ENCODE measurements at regions not wholly inside any gene's neighbourhood (a gene's known extent, or its start where the extent isn't known, plus 50 kb on each side); places are given as distances from the start of the nearest gene placed in this dataset.
A peak's percentile ranks its signal among the peaks of the same experiment; 100 is the strongest.
"Not testable (repeated sequence)": the region's sequence is repeated elsewhere in the genome, so short reads cannot be mapped to it uniquely, and the experiment has no call there.

DNA sequence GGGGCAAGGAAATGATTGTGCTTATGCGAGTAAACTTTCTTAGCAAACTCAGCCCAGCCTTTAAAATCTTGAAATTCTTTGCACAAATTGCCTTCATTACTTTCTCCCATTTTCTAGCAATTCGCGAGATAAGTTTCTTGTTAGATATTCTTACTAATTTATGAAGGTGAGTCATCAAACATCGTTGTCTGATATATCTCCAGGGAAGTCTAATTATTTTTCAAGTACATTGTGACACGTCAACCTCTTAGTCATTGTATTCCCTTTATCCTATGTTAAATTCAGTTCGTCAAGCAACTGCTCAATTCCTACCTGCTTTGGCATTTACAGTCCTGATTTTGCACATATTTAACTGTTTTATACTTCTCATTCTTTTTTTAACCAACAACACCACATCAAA lies 854.5 kb upstream of the CRIM1 start:
- Histone ChIP-seq H3K79me2 (ENCODE audit: low read length) (no peaks in the 10 kb centered on the region), H3K9me3 (ENCODE audit: low read length) (no peaks in the 10 kb centered on the region), H3K4me3 (ENCODE audit: low read length) (no peak overlapping the region), H3K9me2 (replicated peaks; ENCODE audit: low read length) (no peaks in the 10 kb centered on the region), H3F3A (ENCODE audit: low read length, unreplicated experiment) (no peaks in the 10 kb centered on the region), H3K4me2 (ENCODE audit: low read length) (no peak overlapping the region), H3K27ac (ENCODE audit: low read length) (no peak overlapping the region), H3K4me1 (ENCODE audit: insufficient read depth, low read length) (no peaks in the 10 kb centered on the region), H3K36me3 (ENCODE audit: low read depth, low read length) (no peaks in the 10 kb centered on the region), H2AFZ (ENCODE audit: low read length) (no peak overlapping the region), H4K20me1 (ENCODE audit: low read length) (no peaks in the 10 kb centered on the region), H3K27me3 (ENCODE audit: low read length) (no peaks in the 10 kb centered on the region), H3K9ac (ENCODE audit: low read length) (no peak overlapping the region)
- POLR2A ChIA-PET (ENCODE audit: unreplicated experiment), result no interaction called here
- intact Hi-C loops (cut with micrococcal nuclease), result no loop called here
- BruUV-seq (replicated peaks), result no TSS peak
- TF ChIP-seq EZH2 (IDR thresholded peaks at IDR 0.05; ENCODE audit: low read length, unreplicated experiment), result no peak
- no peak for TF ChIP-seq EZH2phosphoT487 (IDR thresholded peaks at IDR 0.05; ENCODE audit: borderline replicate concordance, low read length)
- TF ChIP-seq, protein P1, sequence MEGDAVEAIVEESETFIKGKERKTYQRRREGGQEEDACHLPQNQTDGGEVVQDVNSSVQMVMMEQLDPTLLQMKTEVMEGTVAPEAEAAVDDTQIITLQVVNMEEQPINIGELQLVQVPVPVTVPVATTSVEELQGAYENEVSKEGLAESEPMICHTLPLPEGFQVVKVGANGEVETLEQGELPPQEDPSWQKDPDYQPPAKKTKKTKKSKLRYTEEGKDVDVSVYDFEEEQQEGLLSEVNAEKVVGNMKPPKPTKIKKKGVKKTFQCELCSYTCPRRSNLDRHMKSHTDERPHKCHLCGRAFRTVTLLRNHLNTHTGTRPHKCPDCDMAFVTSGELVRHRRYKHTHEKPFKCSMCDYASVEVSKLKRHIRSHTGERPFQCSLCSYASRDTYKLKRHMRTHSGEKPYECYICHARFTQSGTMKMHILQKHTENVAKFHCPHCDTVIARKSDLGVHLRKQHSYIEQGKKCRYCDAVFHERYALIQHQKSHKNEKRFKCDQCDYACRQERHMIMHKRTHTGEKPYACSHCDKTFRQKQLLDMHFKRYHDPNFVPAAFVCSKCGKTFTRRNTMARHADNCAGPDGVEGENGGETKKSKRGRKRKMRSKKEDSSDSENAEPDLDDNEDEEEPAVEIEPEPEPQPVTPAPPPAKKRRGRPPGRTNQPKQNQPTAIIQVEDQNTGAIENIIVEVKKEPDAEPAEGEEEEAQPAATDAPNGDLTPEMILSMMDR (conservative IDR thresholded peaks at IDR 0.05; ENCODE audit: low read depth, low read length), result no peak
- CTCF ChIA-PET, result interaction anchor here (0.6 kb wide), 1 partner anchor 1828 kb away, joined by 3 read pairs; no protein-coding TSS in a partner anchor
- DNase-seq (peak; percentile 8), ATAC-seq (no peak)

DNA sequence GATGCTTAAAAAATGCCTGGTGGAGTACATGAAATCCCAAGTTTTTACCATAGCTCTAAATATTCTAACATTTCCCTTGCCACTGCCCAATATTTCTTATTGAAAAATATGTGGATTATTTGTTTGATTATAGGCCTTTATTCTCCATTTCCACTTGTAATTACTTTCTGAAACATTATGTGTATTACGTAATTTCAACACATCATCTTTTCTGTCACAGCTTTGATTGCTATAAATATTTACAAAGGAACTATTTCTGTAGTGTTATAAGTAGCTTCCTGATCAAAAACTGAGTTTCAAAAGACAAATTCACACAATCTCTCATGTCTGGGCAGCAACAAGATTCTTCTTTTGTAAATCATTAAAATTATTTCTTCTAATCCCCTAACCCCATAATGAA lies 859.6 kb upstream of the CRIM1 start:
- Histone ChIP-seq H3K4me1 (ENCODE audit: insufficient read depth, low read length) (no peaks in the 10 kb centered on the region), H3K36me3 (ENCODE audit: low read depth, low read length) (no peaks in the 10 kb centered on the region), H3F3A (ENCODE audit: low read length, unreplicated experiment) (no peaks in the 10 kb centered on the region), H3K4me3 (ENCODE audit: low read length) (no peak overlapping the region), H3K9me3 (ENCODE audit: low read length) (no peaks in the 10 kb centered on the region), H3K4me2 (ENCODE audit: low read length) (no peak overlapping the region), H3K27ac (ENCODE audit: low read length) (no peak overlapping the region), H3K27me3 (ENCODE audit: low read length) (no peaks in the 10 kb centered on the region), H3K9me2 (replicated peaks; ENCODE audit: low read length) (no peaks in the 10 kb centered on the region), H4K20me1 (ENCODE audit: low read length) (no peaks in the 10 kb centered on the region), H3K9ac (ENCODE audit: low read length) (no peak overlapping the region), H2AFZ (ENCODE audit: low read length) (no peak overlapping the region), H3K79me2 (ENCODE audit: low read length) (no peaks in the 10 kb centered on the region)
- CTCF ChIA-PET, result no interaction called here
- no peak for ATAC-seq
- no peak for TF ChIP-seq EZH2phosphoT487 (IDR thresholded peaks at IDR 0.05; ENCODE audit: borderline replicate concordance, low read length)
- no peak for TF ChIP-seq EZH2 (IDR thresholded peaks at IDR 0.05; ENCODE audit: low read length, unreplicated experiment)
- TF ChIP-seq, protein P1 (conservative IDR thresholded peaks at IDR 0.05; ENCODE audit: low read depth, low read length), result no peak
- POLR2A ChIA-PET (ENCODE audit: unreplicated experiment), result no interaction called here
- no peak for DNase-seq
- no TSS peak for BruUV-seq (replicated peaks)
- intact Hi-C loops (cut with micrococcal nuclease), result no loop called here

DNA sequence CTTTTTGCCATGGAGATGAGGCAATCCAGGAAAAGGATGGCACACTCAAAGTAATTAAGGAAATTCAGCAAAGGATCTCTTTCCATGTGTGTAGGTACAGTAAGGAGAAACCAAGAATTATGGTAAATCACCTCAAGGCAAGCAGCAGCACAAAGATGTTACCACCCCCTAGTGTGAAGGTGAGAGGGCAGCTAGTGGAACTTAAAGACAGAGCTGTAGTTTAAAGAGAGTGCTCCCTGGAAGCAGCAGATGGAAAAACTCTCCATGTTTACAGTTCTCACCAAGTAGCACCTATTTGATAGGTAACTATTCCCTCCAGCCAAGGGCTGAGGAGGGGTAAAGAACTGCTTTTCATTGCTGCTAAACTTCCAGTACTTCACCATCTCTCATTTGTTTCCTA lies 860.4 kb upstream of the CRIM1 start:
- DNase-seq (no peak), ATAC-seq (no peak)
- BruUV-seq (replicated peaks), result no TSS peak
- no peaks in the 10 kb centered on the region for H3K36me3 ChIP-seq (ENCODE audit: low read depth, low read length)
- H3K9me2 ChIP-seq (replicated peaks; ENCODE audit: low read length), result no peaks in the 10 kb centered on the region
- no peaks in the 10 kb centered on the region for H3K79me2 ChIP-seq (ENCODE audit: low read length)
- TF ChIP-seq EZH2 (IDR thresholded peaks at IDR 0.05; ENCODE audit: low read length, unreplicated experiment) (no peak), EZH2phosphoT487 (IDR thresholded peaks at IDR 0.05; ENCODE audit: borderline replicate concordance, low read length) (no peak)
- TF ChIP-seq, protein P1 (conservative IDR thresholded peaks at IDR 0.05; ENCODE audit: low read depth, low read length), result no peak
- H3K27me3 ChIP-seq (ENCODE audit: low read length), result no peaks in the 10 kb centered on the region
- POLR2A ChIA-PET (ENCODE audit: unreplicated experiment), result no interaction called here
- H3K4me1 ChIP-seq (ENCODE audit: insufficient read depth, low read length), result no peaks in the 10 kb centered on the region
- no peak overlapping the region for H3K4me2 ChIP-seq (ENCODE audit: low read length)
- intact Hi-C loops (cut with micrococcal nuclease), result no loop called here
- CTCF ChIA-PET, result no interaction called here
- H3K9me3 ChIP-seq (ENCODE audit: low read length), result no peaks in the 10 kb centered on the region
- no peak overlapping the region for H3K4me3 ChIP-seq (ENCODE audit: low read length)
- H3K9ac ChIP-seq (ENCODE audit: low read length), result no peak overlapping the region
- no peak overlapping the region for H2AFZ ChIP-seq (ENCODE audit: low read length)
- H3K27ac ChIP-seq (ENCODE audit: low read length), result no peak overlapping the region
- H3F3A ChIP-seq (ENCODE audit: low read length, unreplicated experiment), result no peaks in the 10 kb centered on the region
- H4K20me1 ChIP-seq (ENCODE audit: low read length), result no peaks in the 10 kb centered on the region

DNA sequence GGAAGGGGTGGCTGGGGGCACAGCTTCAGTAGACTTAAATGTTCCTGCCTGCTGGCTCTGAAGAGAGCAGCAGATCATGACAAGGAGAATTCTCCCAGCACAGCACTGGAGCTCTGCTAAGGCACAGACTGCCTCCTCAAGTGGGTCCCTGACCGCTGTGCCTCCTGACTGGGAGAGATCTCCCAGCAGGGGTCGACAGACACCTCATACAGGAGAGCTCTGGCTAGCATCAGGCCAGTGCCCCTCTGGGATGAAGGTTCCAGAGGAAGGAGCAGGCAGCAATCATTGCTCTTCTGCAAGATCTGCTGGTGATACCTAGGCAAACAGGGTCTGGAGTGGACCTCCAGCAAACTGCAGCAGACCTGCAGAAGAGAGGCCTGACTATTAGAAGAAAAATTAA lies 877.5 kb upstream of the CRIM1 start:
- H3K4me3 ChIP-seq (ENCODE audit: low read length); H3K9me3 ChIP-seq (ENCODE audit: low read length); H3K4me1 ChIP-seq (ENCODE audit: insufficient read depth, low read length); H3K27me3 ChIP-seq (ENCODE audit: low read length); DNase-seq; H3K4me2 ChIP-seq (ENCODE audit: low read length); H3K79me2 ChIP-seq (ENCODE audit: low read length); H3K9me2 ChIP-seq (replicated peaks; ENCODE audit: low read length); H2AFZ ChIP-seq (ENCODE audit: low read length); intact Hi-C loops (cut with micrococcal nuclease); H3K36me3 ChIP-seq (ENCODE audit: low read depth, low read length); H4K20me1 ChIP-seq (ENCODE audit: low read length); H3F3A ChIP-seq (ENCODE audit: low read length, unreplicated experiment); POLR2A ChIA-PET (ENCODE audit: unreplicated experiment); H3K27ac ChIP-seq (ENCODE audit: low read length); ATAC-seq; BruUV-seq (replicated peaks); H3K9ac ChIP-seq (ENCODE audit: low read length); CTCF ChIA-PET: not testable (repeated sequence)
